ENCODE measurements at regions not wholly inside any gene's neighbourhood (a gene's known extent, or its start where the extent isn't known, plus 50 kb on each side); places are given as distances from the start of the nearest gene placed in this dataset.
"Not testable (repeated sequence)": the region's sequence is repeated elsewhere in the genome, so short reads cannot be mapped to it uniquely, and the experiment has no call there.

GRCh38 chrX:22536746-22537304 is 264.1 kb downstream of the CBLL2 start:
- DNase-seq = no peak

GRCh38 chrX:22538580-22538979 is 265.9 kb downstream of the CBLL2 start:
- DNase-seq = no peak

GRCh38 chrX:22541926-22542325 is 269.2 kb downstream of the CBLL2 start:
- DNase-seq = no peak

GRCh38 chrX:22542641-22543040 is 269.9 kb downstream of the CBLL2 start:
- no peak for DNase-seq

- DNase-seq = no peak
Measured at GRCh38 chrX:22559506-22559905, 286.8 kb downstream of the CBLL2 start.

- no peak for DNase-seq
Measured at GRCh38 chrX:22575161-22575845, 302.6 kb downstream of the CBLL2 start.

GRCh38 chrX:22577181-22577580 is 304.5 kb downstream of the CBLL2 start:
- no peak for DNase-seq

GRCh38 chrX:22585831-22586230 is 313.1 kb downstream of the CBLL2 start:
- DNase-seq = no peak

- DNase-seq = no peak
Measured at GRCh38 chrX:22589845-22590244, 317.1 kb downstream of the CBLL2 start.

- DNase-seq = no peak
Measured at GRCh38 chrX:22594766-22595165, 322.1 kb downstream of the CBLL2 start.

- DNase-seq = no peak
Measured at GRCh38 chrX:22603060-22603459, 330.3 kb downstream of the CBLL2 start.

GRCh38 chrX:22609452-22609851 is 336.7 kb downstream of the CBLL2 start:
- DNase-seq = not testable (repeated sequence)

GRCh38 chrX:22616867-22617266 is 344.2 kb downstream of the CBLL2 start:
- no peak for DNase-seq

- no peak for DNase-seq
Measured at GRCh38 chrX:22627576-22627975, 354.9 kb downstream of the CBLL2 start.

GRCh38 chrX:22628275-22628674 is 355.6 kb downstream of the CBLL2 start:
- no peak for DNase-seq

GRCh38 chrX:22629105-22629725 is 356.5 kb downstream of the CBLL2 start:
- DNase-seq = no peak

GRCh38 chrX:22634083-22634482 is 361.4 kb downstream of the CBLL2 start:
- DNase-seq = no peak

- DNase-seq = no peak
Measured at GRCh38 chrX:22634751-22635150, 362.0 kb downstream of the CBLL2 start.

- DNase-seq = no peak
Measured at GRCh38 chrX:22648281-22648680, 351.5 kb upstream of the DDX53 start.

GRCh38 chrX:22650691-22651090 is 349.1 kb upstream of the DDX53 start:
- DNase-seq = no peak

GRCh38 chrX:22652596-22652995 is 347.2 kb upstream of the DDX53 start:
- no peak for DNase-seq

GRCh38 chrX:22660756-22661155 is 339.0 kb upstream of the DDX53 start:
- no peak for DNase-seq

GRCh38 chrX:22662776-22663175 is 337.0 kb upstream of the DDX53 start:
- DNase-seq = no peak

GRCh38 chrX:22664826-22665225 is 334.9 kb upstream of the DDX53 start:
- DNase-seq = no peak

All from T-helper 2 cell (primary cell).